Trophoblast cell (in vitro differentiated cells and primary cell): ENCODE measurements at regions not wholly inside any gene's neighbourhood (a gene's known extent, or its start where the extent isn't known, plus 50 kb on each side); places are given as distances from the start of the nearest gene placed in this dataset.

ENCODE experiments used
- DNase-seq, 2 donors: peaks; one replicate each; pipeline ENCODE4 v3.0.0-alpha.2; 2016
- H2AFZ ChIP-seq: 2 replicates; pipeline ENCODE4 v1.6.1; 2013; ENCODE audit warnings: low read length, moderate library complexity, mild to moderate bottlenecking; ENCODE audit not compliant: insufficient read depth, poor library complexity
- H2AK5ac ChIP-seq: 2 replicates; pipeline ENCODE4 v1.6.1; 2013; ENCODE audit warnings: mild to moderate bottlenecking, low read length
- H2BK120ac ChIP-seq: 2 replicates; pipeline ENCODE4 v1.6.1; 2013; ENCODE audit warnings: low read length, mild to moderate bottlenecking, moderate library complexity; ENCODE audit not compliant: insufficient read depth, poor library complexity
- H2BK12ac ChIP-seq: 2 replicates; pipeline ENCODE4 v1.6.1; 2013; ENCODE audit warnings: mild to moderate bottlenecking, low read length, moderate library complexity
- H2BK5ac ChIP-seq: 2 replicates; pipeline ENCODE4 v1.6.1; 2013; ENCODE audit warnings: low read length, low read depth, moderate library complexity, mild to moderate bottlenecking; ENCODE audit not compliant: poor library complexity
- H3K14ac ChIP-seq: 2 replicates; pipeline ENCODE4 v1.6.1; 2013; ENCODE audit warnings: mild to moderate bottlenecking, low read length
- H3K18ac ChIP-seq: 2 replicates; pipeline ENCODE4 v1.6.1; 2013; ENCODE audit warnings: mild to moderate bottlenecking, low read length
- H3K23ac ChIP-seq: 2 replicates; pipeline ENCODE4 v1.6.1; 2013; ENCODE audit warnings: low read length
- H3K27ac ChIP-seq: 2 replicates; pipeline ENCODE4 v1.5.1; 2013; ENCODE audit warnings: low read depth, mild to moderate bottlenecking, inconsistent platforms, low read length, moderate library complexity
- H3K27me3 ChIP-seq: 2 replicates; pipeline ENCODE4 v1.6.1; 2013; ENCODE audit warnings: inconsistent platforms, mild to moderate bottlenecking, low read length, moderate library complexity; ENCODE audit not compliant: insufficient read depth
- H3K36me3 ChIP-seq, 2 experiments: 1 replicate in 1 of 2; 2 replicates in 1 of 2; pipeline ENCODE4 v1.6.1; 2013; ENCODE audit warnings: low read length in 2 of 2, mild to moderate bottlenecking in 2 of 2, moderate library complexity in 1 of 2; ENCODE audit not compliant: insufficient read depth in 2 of 2, control insufficient read depth in 1 of 2
- H3K4ac ChIP-seq: 2 replicates; pipeline ENCODE4 v1.6.1; 2013; ENCODE audit warnings: low read depth, mild to moderate bottlenecking, low read length, moderate library complexity
- H3K4me1 ChIP-seq, 2 experiments: 1 replicate in 1 of 2; 2 replicates in 1 of 2; pipeline ENCODE4 v1.6.1; 2013; ENCODE audit warnings: low read length in 2 of 2, mild to moderate bottlenecking in 2 of 2, moderate library complexity in 1 of 2; ENCODE audit not compliant: insufficient read depth in 2 of 2, control insufficient read depth in 1 of 2
- H3K4me2 ChIP-seq: 2 replicates; pipeline ENCODE4 v1.6.1; 2013; ENCODE audit warnings: inconsistent platforms, mild to moderate bottlenecking, low read length, moderate library complexity
- H3K4me3 ChIP-seq: 2 replicates; pipeline ENCODE4 v1.5.1; 2013; ENCODE audit warnings: mild to moderate bottlenecking, low read depth, low read length, inconsistent platforms
- H3K79me1 ChIP-seq: one replicate; pipeline ENCODE4 v1.6.1; 2013; ENCODE audit warnings: low read length
- H3K79me2 ChIP-seq: 2 replicates; pipeline ENCODE4 v1.6.1; 2013; ENCODE audit warnings: low read length, mild to moderate bottlenecking; ENCODE audit not compliant: control insufficient read depth, insufficient read depth, poor library complexity
- H3K9ac ChIP-seq: 2 replicates; pipeline ENCODE4 v1.6.1; 2013; ENCODE audit warnings: mild to moderate bottlenecking, low read length
- H3K9me3 ChIP-seq: 2 replicates; pipeline ENCODE4 v1.6.1; 2013; ENCODE audit warnings: low read depth, mild to moderate bottlenecking, control low read depth, inconsistent platforms, low read length; ENCODE audit not compliant: insufficient read depth
- H4K12ac ChIP-seq: 2 replicates; pipeline ENCODE4 v1.6.1; 2013; ENCODE audit warnings: low read depth, mild to moderate bottlenecking, low read length, moderate library complexity
- H4K8ac ChIP-seq: 2 replicates; pipeline ENCODE4 v1.6.1; 2013; ENCODE audit warnings: low read depth, mild to moderate bottlenecking, low read length, moderate library complexity
- H4K91ac ChIP-seq: one replicate; pipeline ENCODE4 v1.6.1; 2013; ENCODE audit warnings: low read depth, mild to moderate bottlenecking, low read length, moderate library complexity
- WGBS: extraction: QIAGEN DNeasy Blood & Tissue Kit; methylation state at CpG from one replicate; pipeline ENCODE4 v1.1.7; 2013; ENCODE audit warnings: missing lambda C conversion rate; ENCODE audit not compliant: insufficient read length, insufficient coverage; ENCODE audit errors: extremely low coverage; 5-methylcytosine and 5-hydroxymethylcytosine counted together

DNA sequence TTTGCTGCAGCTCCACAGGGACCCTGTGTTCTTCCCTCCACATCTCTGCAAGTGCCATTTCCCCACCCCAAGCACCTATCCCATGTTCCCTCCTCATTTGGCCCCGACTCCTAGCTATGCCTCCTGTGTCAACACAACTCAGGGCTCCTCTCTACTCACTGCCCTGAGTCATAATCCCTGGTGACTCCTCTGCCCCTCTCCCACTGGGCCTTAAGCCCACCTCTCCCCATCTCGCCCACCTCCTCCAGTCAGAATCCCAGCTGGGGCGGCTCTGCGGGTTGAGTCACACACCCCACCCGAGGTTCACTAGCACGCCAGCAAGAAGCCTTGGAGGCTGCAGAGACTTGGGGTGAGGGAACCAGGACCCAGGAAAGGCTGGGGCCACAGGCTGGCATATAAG, 346.2 kb downstream of the FOXL1 start:
- Histone ChIP-seq H3K36me3 (no peaks in the 10 kb centered on the region), H3K27me3 (no peaks in the 10 kb centered on the region), H3K23ac (no peak overlapping the region), H3K4me1 (peaks cover 12 to 15% of the 10 kb centered on the region in 2 experiments), H3K9ac (no peak overlapping the region), H3K79me1 (peaks cover 2% of the 10 kb centered on the region), H3K9me3 (peaks cover 7% of the 10 kb centered on the region), H4K8ac (no peak overlapping the region), H3K27ac (no peak overlapping the region), H2AFZ (no peak overlapping the region), H3K4me2 (no peak overlapping the region), H2BK12ac (no peak overlapping the region), H2BK120ac (no peak overlapping the region), H3K14ac (no peak overlapping the region), H3K4ac (no peak overlapping the region), H2AK5ac (no peak overlapping the region), H3K79me2 (no peaks in the 10 kb centered on the region), H3K18ac (no peak overlapping the region), H4K91ac (no peak overlapping the region), H2BK5ac (no peak overlapping the region), H3K4me3 (no peak overlapping the region), H4K12ac (no peak overlapping the region)
- no peak for DNase-seq
- no CpG with 5 or more reads among the region's 6 CpGs for WGBS

DNA sequence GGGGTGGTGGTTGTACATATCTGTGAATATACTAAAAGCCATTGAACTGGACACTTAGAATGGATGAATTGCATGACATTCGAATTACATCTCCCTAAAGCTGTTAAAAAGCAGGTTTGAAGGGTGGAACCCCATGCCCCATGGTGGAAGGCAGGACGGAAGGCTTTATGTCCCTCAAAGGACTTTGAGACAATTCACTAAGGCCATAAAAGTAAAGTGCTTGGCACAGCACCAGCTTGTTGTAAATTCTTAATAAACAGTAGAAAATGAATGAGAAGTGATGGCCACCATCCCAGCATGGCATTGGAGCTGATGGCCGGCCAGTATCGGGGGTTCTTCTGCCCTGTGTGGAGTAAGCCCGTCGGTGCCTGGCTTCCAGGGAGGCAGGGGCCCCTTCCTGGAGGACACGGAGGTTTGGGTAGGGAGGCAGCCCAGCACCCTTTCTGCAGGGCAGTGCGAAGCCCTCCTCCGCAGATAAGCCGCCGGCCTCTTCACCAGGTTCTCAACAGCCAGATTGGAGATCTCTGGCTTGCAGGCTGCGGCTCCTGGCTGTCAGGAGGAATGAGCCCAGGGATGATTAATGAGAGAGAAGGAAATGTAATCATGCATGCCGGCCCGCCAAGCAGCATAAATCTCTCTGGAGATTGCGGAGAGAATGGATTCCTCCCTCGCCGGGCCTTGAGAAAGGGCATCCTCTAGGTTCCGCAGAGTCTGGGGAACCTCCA, 346.9 kb downstream of the FOXL1 start:
- DNase-seq: no peak
- Histone ChIP-seq H3K14ac (no peak overlapping the region), H2AFZ (no peak overlapping the region), H3K4me2 (no peak overlapping the region), H3K79me2 (no peaks in the 10 kb centered on the region), H3K4me1 (peaks cover 14 to 22% of the 10 kb centered on the region in 2 experiments), H3K4ac (no peak overlapping the region), H3K79me1 (peaks cover 8% of the 10 kb centered on the region), H2BK5ac (no peak overlapping the region), H3K27ac (no peak overlapping the region), H3K27me3 (no peaks in the 10 kb centered on the region), H3K23ac (no peak overlapping the region), H4K91ac (no peak overlapping the region), H3K9me3 (peaks cover 6% of the 10 kb centered on the region), H3K36me3 (no peaks in the 10 kb centered on the region), H2BK120ac (no peak overlapping the region), H4K12ac (no peak overlapping the region), H3K18ac (no peak overlapping the region), H3K4me3 (no peak overlapping the region), H4K8ac (no peak overlapping the region), H3K9ac (no peak overlapping the region), H2AK5ac (no peak overlapping the region), H2BK12ac (no peak overlapping the region)
- no CpG with 5 or more reads among the region's 18 CpGs for WGBS

DNA sequence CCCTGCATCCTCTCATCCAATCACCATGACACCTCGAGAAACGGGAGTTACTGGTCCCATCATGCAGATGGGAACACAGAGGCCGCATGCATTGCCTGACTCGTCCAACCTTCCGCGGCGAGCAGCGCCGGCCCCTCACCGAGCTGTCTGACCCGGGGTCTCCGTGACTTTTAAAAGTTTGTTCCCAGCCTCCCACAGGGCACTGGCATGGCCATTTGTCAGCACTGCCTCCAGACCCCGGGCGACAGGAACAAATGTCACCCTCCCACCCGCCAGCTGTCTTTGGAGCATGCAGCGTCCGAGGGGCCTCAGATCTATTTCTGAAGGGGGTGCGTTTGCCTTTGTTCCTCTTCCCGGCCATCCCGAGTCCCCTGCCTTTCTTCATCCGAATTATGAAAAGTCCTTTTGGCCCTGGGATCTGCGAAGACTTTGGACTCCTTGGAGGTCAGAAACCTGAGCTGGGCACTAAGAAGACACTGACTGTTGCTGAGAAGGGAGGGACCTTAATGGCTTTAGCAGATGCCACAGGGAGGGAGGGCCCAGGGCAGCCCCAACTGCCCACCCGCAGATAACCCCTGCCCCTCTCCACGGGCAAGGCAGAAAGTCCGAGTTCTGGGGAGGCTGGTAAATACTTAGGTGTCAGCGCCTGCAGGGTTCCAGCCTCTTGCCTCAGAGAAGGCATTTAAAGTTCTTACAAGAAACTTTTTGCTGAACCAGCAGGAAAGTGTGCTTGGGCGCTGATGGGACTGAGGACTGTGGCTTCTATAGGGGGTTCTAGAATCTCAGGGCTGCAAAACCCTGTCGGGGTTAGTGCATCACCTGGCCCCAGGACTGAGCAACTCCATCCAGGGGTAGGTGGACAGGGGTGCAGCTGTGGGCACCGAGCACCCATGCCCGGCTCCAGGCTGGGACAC, 348.1 kb downstream of the FOXL1 start:
- WGBS: no CpG with 5 or more reads among the region's 30 CpGs

DNA sequence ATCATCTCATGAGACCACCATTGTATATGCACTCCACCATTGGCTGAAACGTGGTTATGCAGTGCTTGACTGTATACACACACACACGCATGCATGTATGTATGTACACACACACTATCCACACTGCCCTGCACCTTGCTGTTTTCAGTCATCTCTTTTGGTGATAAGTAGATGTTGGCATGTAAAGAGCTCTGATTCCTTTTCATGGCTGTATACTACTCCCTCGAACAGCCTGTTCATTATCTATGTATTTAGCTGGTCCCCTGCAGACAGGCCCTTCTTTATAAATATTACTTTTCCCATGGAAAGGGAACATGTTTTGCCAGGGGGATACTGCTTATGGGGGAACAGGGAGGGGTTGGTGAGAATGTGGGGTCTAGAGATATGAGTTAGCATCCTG, 349.4 kb downstream of the FOXL1 start:
- Histone ChIP-seq H3K18ac (no peak overlapping the region), H3K79me2 (no peaks in the 10 kb centered on the region), H2BK5ac (no peak overlapping the region), H3K4me3 (no peak overlapping the region), H2BK12ac (no peak overlapping the region), H3K27me3 (no peaks in the 10 kb centered on the region), H3K14ac (no peak overlapping the region), H3K4me1 (peaks cover 14 to 25% of the 10 kb centered on the region in 2 experiments), H4K8ac (no peak overlapping the region), H3K23ac (no peak overlapping the region), H3K9me3 (peaks cover 4% of the 10 kb centered on the region), H3K9ac (no peak overlapping the region), H2AFZ (no peak overlapping the region), H3K4me2 (no peak overlapping the region), H2AK5ac (no peak overlapping the region), H3K4ac (no peak overlapping the region), H3K27ac (no peak overlapping the region), H4K91ac (no peak overlapping the region), H4K12ac (no peak overlapping the region), H3K79me1 (peaks cover 9% of the 10 kb centered on the region), H3K36me3 (no peaks in the 10 kb centered on the region), H2BK120ac (no peak overlapping the region)
- DNase-seq: no peak
- WGBS: no CpG with 5 or more reads among the region's 3 CpGs

More for the DNA sequence above, 348.1 kb downstream of the FOXL1 start:
- Histone ChIP-seq H3K27me3 (no peaks in the 10 kb centered on the region), H3K36me3 (no peaks in the 10 kb centered on the region), H3K4me1 (peaks cover 14 to 23% of the 10 kb centered on the region in 2 experiments), H3K23ac (no peak overlapping the region), H4K8ac (no peak overlapping the region), H3K9me3 (peaks cover 4% of the 10 kb centered on the region), H2BK120ac (no peak overlapping the region), H3K4me2 (no peak overlapping the region), H3K79me2 (no peaks in the 10 kb centered on the region), H2AK5ac (no peak overlapping the region), H2AFZ (no peak overlapping the region), H3K79me1 (peaks cover 8% of the 10 kb centered on the region), H3K9ac (no peak overlapping the region), H4K12ac (no peak overlapping the region), H3K14ac (no peak overlapping the region), H4K91ac (no peak overlapping the region), H3K27ac (no peak overlapping the region), H3K18ac (no peak overlapping the region), H2BK12ac (no peak overlapping the region), H2BK5ac (no peak overlapping the region), H3K4me3 (no peak overlapping the region), H3K4ac (no peak overlapping the region)
- DNase-seq: no peak
